Left lung (tissue), 4 donors: ENCODE measurements at regions not wholly inside any gene's neighbourhood (a gene's known extent, or its start where the extent isn't known, plus 50 kb on each side); places are given as distances from the start of the nearest gene placed in this dataset.

ENCODE experiments used
- ATAC-seq: fragments of 200-7000 bp; cut with Tn5 transposase; one replicate; pipeline ENCODE4 v1.9.1; 2020; ENCODE audit warnings: moderate library complexity
- DNase-seq, 4 donors: peaks; one replicate each; pipeline ENCODE4 v3.0.0-alpha.2; 2013 to 2020
- H3K27ac ChIP-seq, 2 donors: fragments of 200-600 bp; sonication (generic) in 1 of 2; one replicate each; pipeline versions ENCODE4 v1.5.0 to v1.8.0; 2020 to 2021
- H3K27me3 ChIP-seq, 2 donors: fragments of 200-600 bp; sonication (generic) in 1 of 2; one replicate each; pipeline versions ENCODE4 v1.5.0 to v1.8.0; 2020 to 2021
- H3K36me3 ChIP-seq, 2 donors: fragments of 200-600 bp; sonication (generic) in 1 of 2; one replicate each; pipeline versions ENCODE4 v1.5.0 to v1.8.0; 2020 to 2021
- H3K4me1 ChIP-seq, 2 donors: fragments of 200-600 bp; one replicate each; pipeline ENCODE4 v1.8.0; 2021
- H3K4me3 ChIP-seq, 2 donors: fragments of 200-600 bp; sonication (generic) in 1 of 2; one replicate each; pipeline versions ENCODE4 v1.5.0 to v1.8.0; 2020 to 2021; ENCODE audit warnings: mild to moderate bottlenecking in 1 of 2
- H3K9me3 ChIP-seq, 2 donors: fragments of 200-600 bp; sonication (generic) in 1 of 2; one replicate each; pipeline versions ENCODE4 v1.5.0 to v1.8.0; 2020 to 2021
- intact Hi-C, 2 donors: fragments of 100-400 bp; cut with DNase I; formaldehyde crosslinking; loops; one replicate each; pipeline versions ENCODE4 v1.11.2 to v1.14.2; 2022
- TF ChIP-seq, protein P1 (sequence below), 2 donors: fragments of 200-600 bp; sonication (generic) in 1 of 2; IDR thresholded peaks; one replicate each; pipeline versions ENCODE4 v1.5.0 to v1.8.0; 2021; ENCODE audit warnings: antibody characterized with exemption in 2 of 2
- donor health status: DM: no; HTN: yes; CAD: no.
- donor health status: DM: no; HTN: no; CAD: no.

DNA sequence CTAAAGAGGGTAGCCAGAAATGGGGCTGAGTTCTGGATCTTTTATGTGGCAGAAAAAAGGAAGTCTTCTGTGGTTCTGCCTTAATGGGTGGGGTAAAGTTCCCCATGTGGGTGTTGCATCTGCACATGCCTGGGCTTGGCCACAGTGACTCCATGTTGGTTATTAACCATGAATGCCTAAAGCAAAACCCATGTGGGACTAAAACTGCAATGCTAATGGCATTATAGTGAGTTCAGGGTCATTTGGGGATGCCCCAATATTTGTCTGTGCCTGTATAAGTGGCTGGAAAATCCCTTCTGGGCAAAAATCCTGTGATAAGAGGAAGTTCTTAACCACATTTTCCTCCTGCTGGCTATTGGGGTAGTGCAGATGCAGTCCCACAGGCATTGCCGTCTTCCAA is 857.4 kb downstream of the FAT4 start:
- TF ChIP-seq, protein P1, sequence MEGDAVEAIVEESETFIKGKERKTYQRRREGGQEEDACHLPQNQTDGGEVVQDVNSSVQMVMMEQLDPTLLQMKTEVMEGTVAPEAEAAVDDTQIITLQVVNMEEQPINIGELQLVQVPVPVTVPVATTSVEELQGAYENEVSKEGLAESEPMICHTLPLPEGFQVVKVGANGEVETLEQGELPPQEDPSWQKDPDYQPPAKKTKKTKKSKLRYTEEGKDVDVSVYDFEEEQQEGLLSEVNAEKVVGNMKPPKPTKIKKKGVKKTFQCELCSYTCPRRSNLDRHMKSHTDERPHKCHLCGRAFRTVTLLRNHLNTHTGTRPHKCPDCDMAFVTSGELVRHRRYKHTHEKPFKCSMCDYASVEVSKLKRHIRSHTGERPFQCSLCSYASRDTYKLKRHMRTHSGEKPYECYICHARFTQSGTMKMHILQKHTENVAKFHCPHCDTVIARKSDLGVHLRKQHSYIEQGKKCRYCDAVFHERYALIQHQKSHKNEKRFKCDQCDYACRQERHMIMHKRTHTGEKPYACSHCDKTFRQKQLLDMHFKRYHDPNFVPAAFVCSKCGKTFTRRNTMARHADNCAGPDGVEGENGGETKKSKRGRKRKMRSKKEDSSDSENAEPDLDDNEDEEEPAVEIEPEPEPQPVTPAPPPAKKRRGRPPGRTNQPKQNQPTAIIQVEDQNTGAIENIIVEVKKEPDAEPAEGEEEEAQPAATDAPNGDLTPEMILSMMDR (IDR thresholded peaks at IDR 0.05) = no peak
- no peak overlapping the region for H3K27ac ChIP-seq
- peaks cover 0 to 5% of the 10 kb centered on the region in 2 donors for H3K9me3 ChIP-seq
- no peaks in the 10 kb centered on the region for H3K36me3 ChIP-seq
- DNase-seq = no peak
- intact Hi-C loops = no loop called here
- no peak for ATAC-seq
- no peaks in the 10 kb centered on the region for H3K4me1 ChIP-seq
- H3K4me3 ChIP-seq = no peak overlapping the region
- H3K27me3 ChIP-seq = no peaks in the 10 kb centered on the region

GRCh38 chr4:126174627-126175026 is 859.9 kb downstream of the FAT4 start:
- Histone ChIP-seq H3K27ac (no peak overlapping the region), H3K9me3 (peaks cover 0 to 3% of the 10 kb centered on the region in 2 donors), H3K4me3 (no peak overlapping the region), H3K27me3 (no peaks in the 10 kb centered on the region), H3K36me3 (no peaks in the 10 kb centered on the region), H3K4me1 (no peaks in the 10 kb centered on the region)
- intact Hi-C loops = no loop called here
- DNase-seq (no peak), ATAC-seq (no peak)
- TF ChIP-seq, protein P1 (IDR thresholded peaks at IDR 0.05) = no peak

DNA sequence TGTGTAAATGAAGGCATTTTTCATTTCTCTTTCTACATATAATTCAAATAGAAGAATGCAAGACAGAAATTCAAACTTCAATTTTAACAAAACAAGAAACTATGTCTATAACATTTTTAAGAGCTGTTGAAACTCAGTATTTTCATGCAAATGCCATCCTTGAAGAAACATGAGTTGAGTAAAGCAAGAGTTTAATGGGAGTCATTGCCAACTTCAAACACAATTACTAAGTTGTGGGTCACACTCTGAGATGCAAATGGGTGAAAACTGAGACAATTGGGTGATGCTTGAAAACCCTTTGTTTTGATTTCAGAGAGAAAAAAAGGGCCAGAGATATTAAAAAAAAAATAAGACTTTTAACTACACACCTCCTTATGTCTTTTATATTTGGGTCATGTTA is 865.9 kb downstream of the FAT4 start:
- ATAC-seq = no peak

DNA sequence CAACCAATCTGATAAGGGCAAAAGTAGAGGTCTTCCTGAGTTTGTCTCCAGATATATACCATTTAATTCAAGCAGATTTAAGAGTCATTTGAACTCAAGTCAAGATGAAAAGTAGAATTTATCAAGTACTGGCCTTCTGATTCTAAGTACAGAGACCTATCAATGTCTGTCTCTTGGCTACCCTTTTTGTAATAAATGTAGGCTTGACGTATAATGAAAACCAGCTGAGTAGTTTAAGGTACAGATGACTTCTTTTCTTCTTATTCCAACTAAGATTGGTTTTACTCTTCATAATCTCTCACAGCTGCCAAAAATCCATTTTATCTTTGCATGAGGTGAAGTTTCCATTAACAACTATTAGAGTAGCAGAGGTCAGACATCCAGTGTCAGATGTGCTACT is 867.6 kb downstream of the FAT4 start:
- Histone ChIP-seq H3K9me3 (peaks cover 0 to 3% of the 10 kb centered on the region in 2 donors), H3K27ac (peak overlapping the region in 1 of 2 donors; percentile 24), H3K4me1 (no peaks in the 10 kb centered on the region), H3K27me3 (no peaks in the 10 kb centered on the region), H3K4me3 (no peak overlapping the region), H3K36me3 (no peaks in the 10 kb centered on the region)
- DNase-seq = peak in 2 of 4 donors; percentile 42 to 43
- TF ChIP-seq, protein P1 (IDR thresholded peaks at IDR 0.05) = no peak
- intact Hi-C loops = no loop called here
- ATAC-seq = no peak

More for the DNA sequence above, 865.9 kb downstream of the FAT4 start:
- H3K36me3 ChIP-seq = no peaks in the 10 kb centered on the region
- H3K4me1 ChIP-seq = no peaks in the 10 kb centered on the region
- no peak overlapping the region for H3K4me3 ChIP-seq
- DNase-seq = no peak
- TF ChIP-seq, protein P1 (IDR thresholded peaks at IDR 0.05) = no peak
- H3K27ac ChIP-seq = no peak overlapping the region
- no peaks in the 10 kb centered on the region for H3K27me3 ChIP-seq
- intact Hi-C loops = no loop called here
- no peaks in the 10 kb centered on the region for H3K9me3 ChIP-seq

DNA sequence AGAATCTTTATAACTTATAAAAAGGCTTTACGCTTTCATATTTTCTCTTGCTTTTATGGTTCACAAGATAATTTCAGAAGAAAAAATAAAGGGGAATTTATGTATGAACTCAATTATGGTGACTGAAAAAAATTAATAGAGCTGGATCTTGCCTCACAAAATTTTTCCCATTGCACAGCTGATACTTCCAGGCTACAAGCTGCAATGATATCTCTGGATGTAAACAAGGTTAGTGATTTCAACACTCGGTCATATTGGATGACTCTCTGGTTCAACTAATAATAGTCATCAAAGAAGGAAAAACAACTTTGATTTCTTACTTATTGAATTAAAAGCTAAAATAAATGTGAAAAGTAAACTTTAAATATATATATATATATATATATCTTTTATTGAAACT is 868.0 kb downstream of the FAT4 start:
- Histone ChIP-seq H3K36me3 (no peaks in the 10 kb centered on the region), H3K27ac (peak overlapping the region in 1 of 2 donors; percentile 24), H3K9me3 (peaks cover 0 to 3% of the 10 kb centered on the region in 2 donors), H3K4me3 (no peak overlapping the region), H3K4me1 (no peaks in the 10 kb centered on the region), H3K27me3 (no peaks in the 10 kb centered on the region)
- intact Hi-C loops = no loop called here
- TF ChIP-seq, protein P1 (IDR thresholded peaks at IDR 0.05) = no peak
- DNase-seq (peak in 2 of 4 donors; percentile 60 to 82), ATAC-seq (no peak)
